ENCODE measurements at regions not wholly inside any gene's neighbourhood (a gene's known extent, or its start where the extent isn't known, plus 50 kb on each side); places are given as distances from the start of the nearest gene placed in this dataset.

- Histone ChIP-seq H3K27ac (ENCODE audit: low read length) (no peak overlapping the region), H3K9ac (ENCODE audit: low read depth, low read length) (no peak overlapping the region), H3K4me1 (ENCODE audit: insufficient read depth, low read length) (no peaks in the 10 kb centered on the region), H3K9me3 (ENCODE audit: insufficient read depth, low read length, severe bottlenecking) (no peaks in the 10 kb centered on the region), H2AFZ (ENCODE audit: low read depth, low read length) (no peak overlapping the region), H3K4me2 (ENCODE audit: insufficient read depth, low read length) (no peak overlapping the region), H3K79me2 (ENCODE audit: insufficient read depth, low read length) (no peaks in the 10 kb centered on the region), H3K27me3 (ENCODE audit: insufficient read depth, low read length, poor library complexity) (no peaks in the 10 kb centered on the region), H4K20me1 (ENCODE audit: insufficient read depth, low read length) (no peaks in the 10 kb centered on the region), H3K4me3 (ENCODE audit: low read depth in 1 of 2, low read length in 2 of 2) (no peak overlapping the region), H3K36me3 (ENCODE audit: insufficient read depth, low read length) (no peaks in the 10 kb centered on the region)
- TF ChIP-seq CTCF (IDR thresholded peaks at IDR 0.05; ENCODE audit: borderline replicate concordance, extremely low read depth, low read length, poor library complexity, severe bottlenecking) (no peak), EZH2 (IDR thresholded peaks at IDR 0.05; ENCODE audit: borderline replicate concordance, low read depth, low read length, severe bottlenecking) (no peak)
- ATAC-seq (ENCODE audit: insufficient read depth, low read depth) (no peak), DNase-seq (no peak)
These were observed 59.3 kb upstream of the GRB10 start for GRCh38 chr7:50842041-50842440.

GRCh38 chr7:50838675-50839377 lies 56.1 kb upstream of the GRB10 start:
- H3K27ac ChIP-seq (ENCODE audit: low read length): no peak overlapping the region
- H3K9ac ChIP-seq (ENCODE audit: low read depth, low read length): no peak overlapping the region
- H3K9me3 ChIP-seq (ENCODE audit: insufficient read depth, low read length, severe bottlenecking): no peaks in the 10 kb centered on the region
- no peaks in the 10 kb centered on the region for H4K20me1 ChIP-seq (ENCODE audit: insufficient read depth, low read length)
- no peaks in the 10 kb centered on the region for H3K4me1 ChIP-seq (ENCODE audit: insufficient read depth, low read length)
- ATAC-seq (ENCODE audit: insufficient read depth, low read depth) (no peak), DNase-seq (no peak)
- no peaks in the 10 kb centered on the region for H3K36me3 ChIP-seq (ENCODE audit: insufficient read depth, low read length)
- TF ChIP-seq EZH2 (IDR thresholded peaks at IDR 0.05; ENCODE audit: borderline replicate concordance, low read depth, low read length, severe bottlenecking) (no peak), CTCF (IDR thresholded peaks at IDR 0.05; ENCODE audit: borderline replicate concordance, extremely low read depth, low read length, poor library complexity, severe bottlenecking) (no peak)
- no peaks in the 10 kb centered on the region for H3K27me3 ChIP-seq (ENCODE audit: insufficient read depth, low read length, poor library complexity)
- no peak overlapping the region for H2AFZ ChIP-seq (ENCODE audit: low read depth, low read length)
- no peak overlapping the region for H3K4me3 ChIP-seq (ENCODE audit: low read depth in 1 of 2, low read length in 2 of 2)
- H3K79me2 ChIP-seq (ENCODE audit: insufficient read depth, low read length): no peaks in the 10 kb centered on the region
- H3K4me2 ChIP-seq (ENCODE audit: insufficient read depth, low read length): no peak overlapping the region

- Histone ChIP-seq H4K20me1 (ENCODE audit: insufficient read depth, low read length) (no peaks in the 10 kb centered on the region), H3K4me1 (ENCODE audit: insufficient read depth, low read length) (no peaks in the 10 kb centered on the region), H3K4me2 (ENCODE audit: insufficient read depth, low read length) (no peak overlapping the region), H3K79me2 (ENCODE audit: insufficient read depth, low read length) (no peaks in the 10 kb centered on the region), H2AFZ (ENCODE audit: low read depth, low read length) (no peak overlapping the region), H3K9me3 (ENCODE audit: insufficient read depth, low read length, severe bottlenecking) (no peaks in the 10 kb centered on the region), H3K9ac (ENCODE audit: low read depth, low read length) (no peak overlapping the region), H3K27ac (ENCODE audit: low read length) (no peak overlapping the region), H3K27me3 (ENCODE audit: insufficient read depth, low read length, poor library complexity) (no peaks in the 10 kb centered on the region), H3K4me3 (ENCODE audit: low read depth in 1 of 2, low read length in 2 of 2) (no peak overlapping the region), H3K36me3 (ENCODE audit: insufficient read depth, low read length) (no peaks in the 10 kb centered on the region)
- TF ChIP-seq EZH2 (IDR thresholded peaks at IDR 0.05; ENCODE audit: borderline replicate concordance, low read depth, low read length, severe bottlenecking) (no peak), CTCF (IDR thresholded peaks at IDR 0.05; ENCODE audit: borderline replicate concordance, extremely low read depth, low read length, poor library complexity, severe bottlenecking) (no peak)
- DNase-seq (no peak), ATAC-seq (ENCODE audit: insufficient read depth, low read depth) (no peak)
These were observed 55.3 kb upstream of the GRB10 start for GRCh38 chr7:50837965-50838364.
